ENCODE measurements at regions not wholly inside any gene's neighbourhood (a gene's known extent, or its start where the extent isn't known, plus 50 kb on each side); places are given as distances from the start of the nearest gene placed in this dataset.
A peak's percentile ranks its signal among the peaks of the same experiment; 100 is the strongest.
"Not testable (repeated sequence)": the region's sequence is repeated elsewhere in the genome, so short reads cannot be mapped to it uniquely, and the experiment has no call there.

DNA sequence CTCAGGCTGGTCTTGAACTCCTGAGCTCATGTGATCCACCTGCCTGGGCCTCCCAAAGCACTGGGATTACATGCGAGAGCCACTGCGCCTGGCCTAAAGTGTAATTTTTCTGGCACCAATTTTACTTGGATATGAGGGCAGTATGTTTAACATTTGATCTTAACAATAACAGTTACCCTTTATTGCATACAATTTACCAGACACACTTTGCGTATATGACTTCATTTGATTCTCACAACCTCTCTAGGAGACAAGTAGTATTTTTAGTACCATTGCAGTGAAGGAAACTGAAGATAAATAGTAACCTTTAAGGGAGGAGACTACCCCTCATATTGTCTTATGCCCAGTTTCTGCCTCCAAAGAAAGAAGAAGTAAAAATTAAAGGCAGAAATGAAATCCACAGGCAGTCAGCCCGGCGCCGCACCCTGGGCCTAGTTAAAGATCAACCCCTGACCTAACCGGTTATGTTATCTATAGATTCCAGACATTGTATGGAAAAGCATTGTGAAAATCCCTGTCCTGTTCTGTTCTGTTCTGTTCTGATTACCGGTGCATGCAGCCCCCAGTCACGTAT is 54.0 kb downstream of the CYP26A1 start:
- intact Hi-C loops (cut with DNase I, micrococcal nuclease); H3K27ac Mint-ChIP-seq; ATAC-seq; H3K27me3 Mint-ChIP-seq; DNase-seq; POLR2A ChIA-PET; H3K4me3 Mint-ChIP-seq: not testable (repeated sequence)
- peaks cover 12% of the 10 kb centered on the region for H3K36me3 Mint-ChIP-seq (ENCODE audit: low read depth)
- H3K9me3 Mint-ChIP-seq (ENCODE audit: low read depth) = peaks cover 16% of the 10 kb centered on the region
- CTCF ChIA-PET = interaction anchor here (0.7 kb wide), 1 partner anchor 37 kb away, joined by 3 read pairs; no protein-coding TSS in a partner anchor
- H3K4me1 Mint-ChIP-seq = peaks cover 31% of the 10 kb centered on the region

GRCh38 chr10:93131986-93132385 is 58.3 kb downstream of the CYP26A1 start:
- H3K9me3 Mint-ChIP-seq (ENCODE audit: low read depth) = peaks cover 3% of the 10 kb centered on the region
- DNase-seq (no peak), ATAC-seq (no peak)
- POLR2A ChIA-PET = no interaction called here
- intact Hi-C loops (cut with DNase I, micrococcal nuclease) = no loop called here
- peaks cover 3% of the 10 kb centered on the region for H3K4me1 Mint-ChIP-seq
- no peak overlapping the region for H3K27ac Mint-ChIP-seq
- no peak overlapping the region for H3K4me3 Mint-ChIP-seq
- no peaks in the 10 kb centered on the region for H3K36me3 Mint-ChIP-seq (ENCODE audit: low read depth)
- peaks cover 7% of the 10 kb centered on the region for H3K27me3 Mint-ChIP-seq
- CTCF ChIA-PET = interaction anchor here (0.6 kb wide), 1 partner anchor 1188 kb away, joined by 3 read pairs; no protein-coding TSS in a partner anchor

- POLR2A ChIA-PET = no interaction called here
- no peaks in the 10 kb centered on the region for H3K9me3 Mint-ChIP-seq (ENCODE audit: low read depth)
- DNase-seq (no peak), ATAC-seq (no peak)
- H3K4me3 Mint-ChIP-seq = no peak overlapping the region
- CTCF ChIA-PET = interaction anchor here (0.6 to 1.6 kb wide), 3 partner anchors 12 to 1626 kb away, joined by 3 to 6 read pairs (median 4); no protein-coding TSS in a partner anchor
- intact Hi-C loops (cut with DNase I, micrococcal nuclease) = no loop called here
- H3K27me3 Mint-ChIP-seq = peaks cover 11% of the 10 kb centered on the region
- H3K4me1 Mint-ChIP-seq = no peaks in the 10 kb centered on the region
- no peak overlapping the region for H3K27ac Mint-ChIP-seq
- no peaks in the 10 kb centered on the region for H3K36me3 Mint-ChIP-seq (ENCODE audit: low read depth)
Observed at GRCh38 chr10:93138113-93138870, 64.6 kb downstream of the CYP26A1 start.

- intact Hi-C loops (cut with DNase I, micrococcal nuclease) = no loop called here
- DNase-seq = no peak
- no peaks in the 10 kb centered on the region for H3K9me3 Mint-ChIP-seq (ENCODE audit: low read depth)
- H3K4me1 Mint-ChIP-seq = no peaks in the 10 kb centered on the region
- H3K4me3 Mint-ChIP-seq = no peak overlapping the region
- H3K27me3 Mint-ChIP-seq = peaks cover 11% of the 10 kb centered on the region
- H3K36me3 Mint-ChIP-seq (ENCODE audit: low read depth) = no peaks in the 10 kb centered on the region
- POLR2A ChIA-PET = no interaction called here
- no peak for ATAC-seq
- H3K27ac Mint-ChIP-seq = no peak overlapping the region
- CTCF ChIA-PET = interaction anchor here (0.7 kb wide), 1 partner anchor 1625 kb away, joined by 3 read pairs; no protein-coding TSS in a partner anchor
Observed at GRCh38 chr10:93139059-93139655, 65.5 kb downstream of the CYP26A1 start.

DNA sequence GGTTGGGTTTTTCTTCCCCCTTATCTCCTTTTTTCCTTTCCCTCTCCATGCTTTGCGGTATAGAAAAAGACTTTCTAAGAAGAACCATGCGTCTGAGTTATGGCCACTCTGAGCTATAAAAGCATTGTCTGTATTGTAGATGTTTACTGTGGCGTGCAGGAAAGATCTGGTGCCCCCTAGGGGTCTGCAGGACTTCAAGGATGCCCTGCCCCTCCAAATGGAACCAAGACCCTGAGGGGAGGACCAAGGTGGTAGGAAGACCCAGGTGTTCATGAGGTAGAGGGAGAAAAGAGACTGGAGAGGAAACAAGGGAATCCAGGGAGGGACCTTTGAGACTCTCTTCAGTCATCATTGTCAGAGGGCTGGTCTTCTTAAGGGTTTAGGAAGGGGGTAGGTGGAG is 68.8 kb downstream of the CYP26A1 start:
- DNase-seq (no peak), ATAC-seq (no peak)
- no peak overlapping the region for H3K4me3 Mint-ChIP-seq
- no peaks in the 10 kb centered on the region for H3K9me3 Mint-ChIP-seq (ENCODE audit: low read depth)
- H3K27ac Mint-ChIP-seq = no peak overlapping the region
- CTCF ChIA-PET = no interaction called here
- no peaks in the 10 kb centered on the region for H3K36me3 Mint-ChIP-seq (ENCODE audit: low read depth)
- intact Hi-C loops (cut with DNase I, micrococcal nuclease) = no loop called here
- peaks cover 19% of the 10 kb centered on the region for H3K27me3 Mint-ChIP-seq
- H3K4me1 Mint-ChIP-seq = no peaks in the 10 kb centered on the region
- POLR2A ChIA-PET = no interaction called here

GRCh38 chr10:93143281-93143680 is 69.6 kb downstream of the CYP26A1 start:
- Mint-ChIP-seq H3K27me3 (peaks cover 23% of the 10 kb centered on the region), H3K4me1 (no peaks in the 10 kb centered on the region), H3K9me3 (ENCODE audit: low read depth) (no peaks in the 10 kb centered on the region), H3K4me3 (no peak overlapping the region), H3K36me3 (ENCODE audit: low read depth) (no peaks in the 10 kb centered on the region), H3K27ac (no peak overlapping the region)
- intact Hi-C loops (cut with DNase I, micrococcal nuclease) = no loop called here
- ChIA-PET POLR2A (no interaction called here), CTCF (interaction anchor here (0.6 kb wide), 2 partner anchors 380 to 1421 kb away, joined by 3 read pairs; no protein-coding TSS in a partner anchor)
- ATAC-seq = no peak
- no peak for DNase-seq

DNA sequence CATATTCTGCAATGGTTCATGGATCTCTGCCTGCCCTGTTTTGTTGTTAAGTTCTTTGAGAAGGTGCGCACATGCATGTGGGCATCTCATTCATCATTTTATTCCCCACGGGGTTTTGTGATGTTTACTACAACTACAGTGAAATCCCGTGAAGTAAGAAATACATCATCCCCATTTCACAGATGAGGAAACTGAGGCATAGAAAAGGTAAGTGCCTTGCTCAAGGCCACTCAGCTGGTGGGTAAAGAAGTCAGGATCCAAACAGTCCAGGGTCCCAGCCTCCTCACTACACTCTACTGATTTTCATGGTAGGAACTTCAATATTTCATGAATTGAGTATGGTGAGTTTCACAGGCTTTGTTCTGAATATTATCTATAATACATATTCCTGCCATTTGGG is 72.6 kb downstream of the CYP26A1 start:
- no peaks in the 10 kb centered on the region for H3K9me3 Mint-ChIP-seq (ENCODE audit: low read depth)
- H3K27me3 Mint-ChIP-seq = peaks cover 32% of the 10 kb centered on the region
- no peaks in the 10 kb centered on the region for H3K36me3 Mint-ChIP-seq (ENCODE audit: low read depth)
- no peak for ATAC-seq
- H3K4me3 Mint-ChIP-seq = no peak overlapping the region
- intact Hi-C loops (cut with DNase I, micrococcal nuclease) = no loop called here
- no peak overlapping the region for H3K27ac Mint-ChIP-seq
- POLR2A ChIA-PET = no interaction called here
- CTCF ChIA-PET = no interaction called here
- no peak for DNase-seq
- H3K4me1 Mint-ChIP-seq = peaks cover 18% of the 10 kb centered on the region

DNA sequence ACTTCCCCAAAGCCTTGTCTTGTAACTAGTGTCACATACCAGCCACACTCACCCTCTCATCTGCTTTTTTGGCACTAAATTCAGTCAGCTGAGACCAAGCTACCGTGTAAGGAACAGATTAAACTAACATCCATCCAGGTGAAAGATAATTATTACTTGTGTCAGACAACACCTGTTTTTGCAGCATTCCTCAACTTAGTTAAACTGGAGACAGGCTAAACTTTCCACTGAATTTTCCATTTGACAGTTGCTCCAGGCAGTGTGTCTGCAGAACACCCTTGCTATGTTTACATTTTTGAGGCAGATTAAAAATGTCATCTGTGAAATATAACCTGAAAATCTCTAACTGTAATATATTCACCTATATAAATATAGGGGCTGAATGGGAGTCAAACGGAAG is 73.6 kb downstream of the CYP26A1 start:
- intact Hi-C loops (cut with DNase I, micrococcal nuclease) = no loop called here
- H3K36me3 Mint-ChIP-seq (ENCODE audit: low read depth) = no peaks in the 10 kb centered on the region
- POLR2A ChIA-PET = no interaction called here
- H3K4me1 Mint-ChIP-seq = peaks cover 21% of the 10 kb centered on the region
- peaks cover 34% of the 10 kb centered on the region for H3K27me3 Mint-ChIP-seq
- CTCF ChIA-PET = no interaction called here
- ATAC-seq (no peak), DNase-seq (no peak)
- H3K27ac Mint-ChIP-seq = no peak overlapping the region
- no peaks in the 10 kb centered on the region for H3K9me3 Mint-ChIP-seq (ENCODE audit: low read depth)
- no peak overlapping the region for H3K4me3 Mint-ChIP-seq

- intact Hi-C loops (cut with DNase I, micrococcal nuclease) = no loop called here
- H3K27ac Mint-ChIP-seq = no peak overlapping the region
- H3K36me3 Mint-ChIP-seq (ENCODE audit: low read depth) = no peaks in the 10 kb centered on the region
- no peak overlapping the region for H3K4me3 Mint-ChIP-seq
- H3K27me3 Mint-ChIP-seq = peaks cover 34% of the 10 kb centered on the region
- H3K9me3 Mint-ChIP-seq (ENCODE audit: low read depth) = no peaks in the 10 kb centered on the region
- POLR2A ChIA-PET = no interaction called here
- H3K4me1 Mint-ChIP-seq = peaks cover 21% of the 10 kb centered on the region
- no peak for DNase-seq
- ATAC-seq = no peak
- CTCF ChIA-PET = no interaction called here
Observed at GRCh38 chr10:93148476-93148875, 74.8 kb downstream of the CYP26A1 start.

DNA sequence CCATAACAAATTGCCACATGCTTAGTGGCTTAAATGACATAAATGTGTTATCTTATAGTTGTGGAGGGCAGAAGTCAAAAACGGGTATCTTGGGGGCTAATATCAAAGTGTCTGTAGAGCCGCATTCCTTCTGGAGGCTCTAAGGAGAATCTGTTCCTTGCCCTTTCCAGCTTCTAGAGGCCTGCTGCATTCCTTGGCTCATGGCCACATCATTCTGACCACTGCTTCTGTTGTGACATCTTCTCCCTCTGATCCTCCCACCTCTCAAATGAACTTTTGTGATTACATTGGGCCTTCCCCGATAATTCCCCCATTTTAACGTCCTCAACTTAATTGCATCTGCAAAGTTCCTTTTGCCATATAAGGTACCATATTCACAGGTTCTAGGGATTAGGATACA is 76.1 kb downstream of the CYP26A1 start:
- intact Hi-C loops (cut with DNase I, micrococcal nuclease) = no loop called here
- DNase-seq (no peak), ATAC-seq (no peak)
- Mint-ChIP-seq H3K27ac (no peak overlapping the region), H3K9me3 (ENCODE audit: low read depth) (peaks cover 1% of the 10 kb centered on the region), H3K4me3 (no peak overlapping the region), H3K27me3 (peaks cover 33% of the 10 kb centered on the region), H3K36me3 (ENCODE audit: low read depth) (no peaks in the 10 kb centered on the region), H3K4me1 (peaks cover 21% of the 10 kb centered on the region)
- CTCF ChIA-PET = interaction anchor here (0.6 kb wide), 1 partner anchor 332 kb away, joined by 3 read pairs; the partner anchor contains the start of gene MYOF
- POLR2A ChIA-PET = no interaction called here

GRCh38 chr10:93150289-93150688 is 76.6 kb downstream of the CYP26A1 start:
- Mint-ChIP-seq H3K27me3 (peaks cover 33% of the 10 kb centered on the region), H3K36me3 (ENCODE audit: low read depth) (no peaks in the 10 kb centered on the region), H3K27ac (no peak overlapping the region), H3K9me3 (ENCODE audit: low read depth) (peaks cover 5% of the 10 kb centered on the region), H3K4me3 (no peak overlapping the region), H3K4me1 (peaks cover 21% of the 10 kb centered on the region)
- POLR2A ChIA-PET = no interaction called here
- ATAC-seq (peak; percentile 70), DNase-seq (peak; percentile 36)
- intact Hi-C loops (cut with DNase I, micrococcal nuclease) = no loop called here
- CTCF ChIA-PET = no interaction called here

DNA sequence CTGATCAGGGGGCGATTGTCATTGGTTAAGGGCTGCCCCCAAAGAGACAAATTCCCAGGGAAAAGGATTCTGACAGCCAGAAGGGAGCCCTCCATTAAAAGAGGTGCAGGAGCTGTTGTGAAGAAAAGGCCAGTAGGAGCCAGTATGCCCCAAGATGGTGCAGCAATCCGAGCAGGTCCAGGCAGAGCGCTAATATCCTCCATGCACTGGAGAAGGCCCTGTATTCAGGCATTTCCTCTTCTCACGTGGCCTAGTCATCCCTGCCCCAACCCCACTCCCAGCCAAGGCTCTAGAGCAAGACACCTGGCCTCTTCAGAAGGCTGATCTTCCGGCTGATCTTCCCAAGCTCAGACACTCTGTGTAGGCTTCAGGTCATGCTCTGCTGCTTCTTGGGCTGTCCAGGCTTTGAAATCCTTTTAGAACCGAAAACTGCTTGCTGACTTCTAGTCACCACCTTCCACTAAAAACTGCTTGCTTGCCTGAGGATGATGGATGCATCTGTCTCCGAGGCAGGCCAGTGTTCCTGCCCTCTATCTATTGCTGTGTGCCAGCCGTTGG is 77.4 kb downstream of the CYP26A1 start:
- H3K4me1 Mint-ChIP-seq = peaks cover 21% of the 10 kb centered on the region
- no peak overlapping the region for H3K27ac Mint-ChIP-seq
- DNase-seq (no peak), ATAC-seq (no peak)
- H3K36me3 Mint-ChIP-seq (ENCODE audit: low read depth) = no peaks in the 10 kb centered on the region
- H3K4me3 Mint-ChIP-seq = no peak overlapping the region
- CTCF ChIA-PET = no interaction called here
- intact Hi-C loops (cut with DNase I, micrococcal nuclease) = no loop called here
- H3K27me3 Mint-ChIP-seq = peaks cover 27% of the 10 kb centered on the region
- POLR2A ChIA-PET = no interaction called here
- H3K9me3 Mint-ChIP-seq (ENCODE audit: low read depth) = peaks cover 5% of the 10 kb centered on the region
